IPS-NIHi11 (cell line): ENCODE measurements at regions not wholly inside any gene's neighbourhood (a gene's known extent, or its start where the extent isn't known, plus 50 kb on each side); places are given as distances from the start of the nearest gene placed in this dataset.

Experiments
- DNase-seq: peaks from one replicate; pipeline ENCODE4 v3.0.0; 2012; ENCODE audit warnings: mixed read lengths, low spot score

GRCh38 chr9:90420211-90420610 lies 222.4 kb downstream of the DIRAS2 start:
- no peak for DNase-seq

- DNase-seq, result no peak
These were observed 221.7 kb downstream of the DIRAS2 start for GRCh38 chr9:90420768-90421513.

GRCh38 chr9:90421786-90422185 lies 220.8 kb downstream of the DIRAS2 start:
- DNase-seq, result no peak

- DNase-seq, result no peak
These were observed 218.9 kb downstream of the DIRAS2 start for GRCh38 chr9:90423661-90424193.

GRCh38 chr9:90428517-90428916 lies 214.1 kb downstream of the DIRAS2 start:
- DNase-seq, result no peak

- DNase-seq, result no peak
These were observed 209.7 kb downstream of the DIRAS2 start for GRCh38 chr9:90432951-90433350.

GRCh38 chr9:90433398-90433941 lies 209.2 kb downstream of the DIRAS2 start:
- peak; percentile 68 for DNase-seq

GRCh38 chr9:90441814-90442213 lies 200.8 kb downstream of the DIRAS2 start:
- DNase-seq, result no peak

- no peak for DNase-seq
These were observed 199.9 kb downstream of the DIRAS2 start for GRCh38 chr9:90442723-90443122.

- no peak for DNase-seq
These were observed 197.9 kb downstream of the DIRAS2 start for GRCh38 chr9:90444609-90445204.

GRCh38 chr9:90445391-90445790 lies 197.2 kb downstream of the DIRAS2 start:
- no peak for DNase-seq

GRCh38 chr9:90446200-90446948 lies 196.2 kb downstream of the DIRAS2 start:
- DNase-seq, result no peak

- DNase-seq, result no peak
These were observed 194.9 kb downstream of the DIRAS2 start for GRCh38 chr9:90447773-90448172.

GRCh38 chr9:90449213-90449925 lies 193.3 kb downstream of the DIRAS2 start:
- DNase-seq, result no peak

- DNase-seq, result no peak
These were observed 190.8 kb downstream of the DIRAS2 start for GRCh38 chr9:90451804-90452203.

GRCh38 chr9:90455316-90455715 lies 187.3 kb downstream of the DIRAS2 start:
- DNase-seq, result no peak

GRCh38 chr9:90457386-90458190 lies 185.0 kb downstream of the DIRAS2 start:
- no peak for DNase-seq

GRCh38 chr9:90458485-90458884 lies 184.1 kb downstream of the DIRAS2 start:
- peak; percentile 42 for DNase-seq

GRCh38 chr9:90459321-90459720 lies 183.3 kb downstream of the DIRAS2 start:
- DNase-seq, result no peak

- peak; percentile 43 for DNase-seq
These were observed 182.4 kb downstream of the DIRAS2 start for GRCh38 chr9:90460220-90460619.

GRCh38 chr9:90464978-90465377 lies 177.6 kb downstream of the DIRAS2 start:
- no peak for DNase-seq
